ENCODE measurements at regions not wholly inside any gene's neighbourhood (a gene's known extent, or its start where the extent isn't known, plus 50 kb on each side); places are given as distances from the start of the nearest gene placed in this dataset.

GRCh38 chr16:8200839-8201238, 389.5 kb downstream of the TMEM114 start:
- TF ChIP-seq EZH2 (IDR thresholded peaks at IDR 0.05; ENCODE audit: borderline replicate concordance) (no peak), EZH2phosphoT487 (IDR thresholded peaks at IDR 0.05; ENCODE audit: low read depth, severe bottlenecking, unreplicated experiment) (no peak)
- TF ChIP-seq, protein P1, sequence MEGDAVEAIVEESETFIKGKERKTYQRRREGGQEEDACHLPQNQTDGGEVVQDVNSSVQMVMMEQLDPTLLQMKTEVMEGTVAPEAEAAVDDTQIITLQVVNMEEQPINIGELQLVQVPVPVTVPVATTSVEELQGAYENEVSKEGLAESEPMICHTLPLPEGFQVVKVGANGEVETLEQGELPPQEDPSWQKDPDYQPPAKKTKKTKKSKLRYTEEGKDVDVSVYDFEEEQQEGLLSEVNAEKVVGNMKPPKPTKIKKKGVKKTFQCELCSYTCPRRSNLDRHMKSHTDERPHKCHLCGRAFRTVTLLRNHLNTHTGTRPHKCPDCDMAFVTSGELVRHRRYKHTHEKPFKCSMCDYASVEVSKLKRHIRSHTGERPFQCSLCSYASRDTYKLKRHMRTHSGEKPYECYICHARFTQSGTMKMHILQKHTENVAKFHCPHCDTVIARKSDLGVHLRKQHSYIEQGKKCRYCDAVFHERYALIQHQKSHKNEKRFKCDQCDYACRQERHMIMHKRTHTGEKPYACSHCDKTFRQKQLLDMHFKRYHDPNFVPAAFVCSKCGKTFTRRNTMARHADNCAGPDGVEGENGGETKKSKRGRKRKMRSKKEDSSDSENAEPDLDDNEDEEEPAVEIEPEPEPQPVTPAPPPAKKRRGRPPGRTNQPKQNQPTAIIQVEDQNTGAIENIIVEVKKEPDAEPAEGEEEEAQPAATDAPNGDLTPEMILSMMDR (IDR thresholded peaks at IDR 0.05; ENCODE audit: poor library complexity): no peak
- Histone ChIP-seq H3K27me3 (no peaks in the 10 kb centered on the region), H2AFZ (no peak overlapping the region), H3K9me3 (ENCODE audit: low read depth) (no peaks in the 10 kb centered on the region), H3K27ac (no peak overlapping the region), H3K36me3 (replicated peaks; ENCODE audit: insufficient read depth, low read depth) (no peaks in the 10 kb centered on the region), H3K4me2 (no peak overlapping the region), H4K20me1 (ENCODE audit: insufficient read depth, poor library complexity, severe bottlenecking) (no peaks in the 10 kb centered on the region), H3K79me2 (no peaks in the 10 kb centered on the region), H3K4me3 (no peak overlapping the region), H3K4me1 (ENCODE audit: insufficient read depth) (no peaks in the 10 kb centered on the region), H3K9me2 (replicated peaks; ENCODE audit: insufficient read depth) (no peaks in the 10 kb centered on the region)
- no peak for DNase-seq (ENCODE audit: low spot score)
- 88% methylated on average over 2 of the region's 2 CpGs for WGBS (ENCODE audit: low lambda C conversion rate, missing lambda C conversion rate)

DNA sequence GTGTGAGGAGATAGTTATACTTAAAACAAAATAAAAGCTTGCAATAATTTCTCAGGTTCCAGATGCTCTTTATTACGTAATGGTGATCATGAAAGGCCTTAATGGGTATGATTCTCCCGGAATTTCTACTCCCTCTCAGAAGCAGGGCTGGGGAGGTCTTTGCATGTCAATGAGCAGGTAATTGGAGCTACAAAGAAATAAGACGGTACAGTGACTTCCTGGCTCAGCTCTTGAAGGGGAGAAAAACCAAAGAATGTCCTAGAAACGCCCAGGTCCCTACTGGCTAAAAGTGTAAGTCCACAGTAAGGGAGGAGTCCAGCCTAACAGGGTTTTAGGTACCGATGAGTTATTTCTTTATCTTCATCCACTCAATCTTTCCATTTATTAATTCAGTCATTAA, 390.9 kb downstream of the TMEM114 start:
- H3K9me3 ChIP-seq (ENCODE audit: low read depth): no peaks in the 10 kb centered on the region
- WGBS (ENCODE audit: low lambda C conversion rate, missing lambda C conversion rate): 65% methylated on average over 5 of the region's 5 CpGs

GRCh38 chr16:8194794-8195193, 395.5 kb downstream of the TMEM114 start:
- H2AFZ ChIP-seq: no peak overlapping the region
- no peaks in the 10 kb centered on the region for H3K79me2 ChIP-seq
- no peaks in the 10 kb centered on the region for H3K9me3 ChIP-seq (ENCODE audit: low read depth)
- no peak overlapping the region for H3K4me2 ChIP-seq
- WGBS (ENCODE audit: low lambda C conversion rate, missing lambda C conversion rate): 54% methylated on average over 2 of the region's 2 CpGs
- peak; percentile 17 for DNase-seq (ENCODE audit: low spot score)
- H3K4me3 ChIP-seq: no peak overlapping the region
- H3K27ac ChIP-seq: no peak overlapping the region
- H3K27me3 ChIP-seq: no peaks in the 10 kb centered on the region
- H4K20me1 ChIP-seq (ENCODE audit: insufficient read depth, poor library complexity, severe bottlenecking): no peaks in the 10 kb centered on the region
- H3K4me1 ChIP-seq (ENCODE audit: insufficient read depth): no peaks in the 10 kb centered on the region
- H3K36me3 ChIP-seq (replicated peaks; ENCODE audit: insufficient read depth, low read depth): no peaks in the 10 kb centered on the region
- TF ChIP-seq, protein P1 (IDR thresholded peaks at IDR 0.05; ENCODE audit: poor library complexity): peak; percentile 42
- no peak for TF ChIP-seq EZH2phosphoT487 (IDR thresholded peaks at IDR 0.05; ENCODE audit: low read depth, severe bottlenecking, unreplicated experiment)
- no peaks in the 10 kb centered on the region for H3K9me2 ChIP-seq (replicated peaks; ENCODE audit: insufficient read depth)

More for the DNA sequence above, 390.9 kb downstream of the TMEM114 start:
- H3K27me3 ChIP-seq: no peaks in the 10 kb centered on the region
- H4K20me1 ChIP-seq (ENCODE audit: insufficient read depth, poor library complexity, severe bottlenecking): no peaks in the 10 kb centered on the region
- H2AFZ ChIP-seq: no peak overlapping the region
- no peaks in the 10 kb centered on the region for H3K4me1 ChIP-seq (ENCODE audit: insufficient read depth)
- no peak for TF ChIP-seq EZH2phosphoT487 (IDR thresholded peaks at IDR 0.05; ENCODE audit: low read depth, severe bottlenecking, unreplicated experiment)
- no peak for TF ChIP-seq EZH2 (IDR thresholded peaks at IDR 0.05; ENCODE audit: borderline replicate concordance)
- TF ChIP-seq, protein P1 (IDR thresholded peaks at IDR 0.05; ENCODE audit: poor library complexity): no peak
- H3K36me3 ChIP-seq (replicated peaks; ENCODE audit: insufficient read depth, low read depth): no peaks in the 10 kb centered on the region
- H3K9me2 ChIP-seq (replicated peaks; ENCODE audit: insufficient read depth): no peaks in the 10 kb centered on the region
- H3K4me3 ChIP-seq: no peak overlapping the region
- H3K79me2 ChIP-seq: no peaks in the 10 kb centered on the region
- no peak overlapping the region for H3K4me2 ChIP-seq
- no peak for DNase-seq (ENCODE audit: low spot score)
- H3K27ac ChIP-seq: no peak overlapping the region

DNA sequence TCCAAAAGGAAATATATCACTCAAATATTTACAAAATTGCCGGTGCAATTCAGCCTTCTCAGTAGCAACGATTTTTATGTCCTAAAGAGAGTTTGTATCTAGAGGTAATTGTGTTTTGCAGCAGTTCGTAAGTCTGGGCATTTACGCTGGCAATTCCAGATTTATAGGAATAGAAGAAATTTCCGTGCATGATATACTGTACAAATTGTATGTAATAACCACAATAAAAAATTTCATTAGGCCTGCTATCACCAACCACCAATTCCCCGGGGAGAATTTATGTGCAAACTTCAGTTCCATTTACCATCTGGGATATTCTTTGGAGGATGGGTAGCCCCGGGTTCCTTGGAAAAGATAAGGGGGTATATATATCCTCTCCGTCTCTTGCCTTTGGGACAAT, 401.5 kb downstream of the TMEM114 start:
- no peak for DNase-seq (ENCODE audit: low spot score)
- no peak overlapping the region for H3K4me3 ChIP-seq
- no peaks in the 10 kb centered on the region for H3K9me3 ChIP-seq (ENCODE audit: low read depth)
- no peak for TF ChIP-seq EZH2 (IDR thresholded peaks at IDR 0.05; ENCODE audit: borderline replicate concordance)
- no peak for TF ChIP-seq EZH2phosphoT487 (IDR thresholded peaks at IDR 0.05; ENCODE audit: low read depth, severe bottlenecking, unreplicated experiment)
- TF ChIP-seq, protein P1 (IDR thresholded peaks at IDR 0.05; ENCODE audit: poor library complexity): no peak
- H3K4me1 ChIP-seq (ENCODE audit: insufficient read depth): no peaks in the 10 kb centered on the region
- H3K36me3 ChIP-seq (replicated peaks; ENCODE audit: insufficient read depth, low read depth): no peaks in the 10 kb centered on the region
- no peaks in the 10 kb centered on the region for H3K79me2 ChIP-seq
- no peak overlapping the region for H2AFZ ChIP-seq
- no peaks in the 10 kb centered on the region for H3K9me2 ChIP-seq (replicated peaks; ENCODE audit: insufficient read depth)
- no peaks in the 10 kb centered on the region for H3K27me3 ChIP-seq
- no peak overlapping the region for H3K4me2 ChIP-seq
- H4K20me1 ChIP-seq (ENCODE audit: insufficient read depth, poor library complexity, severe bottlenecking): no peaks in the 10 kb centered on the region
- 77% methylated on average over 8 of the region's 8 CpGs for WGBS (ENCODE audit: low lambda C conversion rate, missing lambda C conversion rate)
- no peak overlapping the region for H3K27ac ChIP-seq
